Breast epithelium (tissue), 4 donors: ENCODE measurements at regions not wholly inside any gene's neighbourhood (a gene's known extent, or its start where the extent isn't known, plus 50 kb on each side); places are given as distances from the start of the nearest gene placed in this dataset.
"Not testable (repeated sequence)": the region's sequence is repeated elsewhere in the genome, so short reads cannot be mapped to it uniquely, and the experiment has no call there.

Source experiments
- DNase-seq, 2 donors: peaks; one replicate each; pipeline ENCODE4 v3.0.0-alpha.2; 2019; ENCODE audit warnings: low spot score in 2 of 2
- H3K27ac ChIP-seq, 2 donors: fragments of 200-600 bp; sonication (generic) in 1 of 2; one replicate each; pipeline ENCODE4 v1.5.1; 2016 to 2019; ENCODE audit warnings: mild to moderate bottlenecking in 1 of 2
- H3K27me3 ChIP-seq, 2 donors: fragments of 200-600 bp; sonication (generic) in 1 of 2; one replicate each; pipeline versions ENCODE4 v1.5.1 to v1.6.0; 2017 to 2019; ENCODE audit warnings: control low read depth in 1 of 2, mild to moderate bottlenecking in 1 of 2
- H3K36me3 ChIP-seq: fragments of 200-600 bp; one replicate; pipeline ENCODE4 v1.5.1; 2019
- H3K4me1 ChIP-seq, 2 donors: fragments of 200-600 bp; sonication (generic); one replicate each; pipeline ENCODE4 v1.5.1; 2016 to 2019; ENCODE audit warnings: control low read depth in 1 of 2
- H3K4me3 ChIP-seq, 3 donors: fragments of 200-600 bp; sonication (generic); 1 replicate in 2 of 3; 2 replicates in 1 of 3; pipeline ENCODE4 v1.5.1; 2016 to 2019; ENCODE audit warnings: mild to moderate bottlenecking in 3 of 3, moderate library complexity in 2 of 3
- H3K9me3 ChIP-seq, 2 donors: fragments of 200-600 bp; sonication (generic) in 1 of 2; one replicate each; pipeline ENCODE4 v1.5.1; 2016 to 2019; ENCODE audit warnings: control low read depth in 1 of 2
- POLR2A ChIP-seq: fragments of 450-650 bp; IDR thresholded peaks from one replicate; pipeline ENCODE4 v1.6.1; 2016; ENCODE audit warnings: antibody characterized with exemption, mild to moderate bottlenecking, moderate library complexity
- POLR2AphosphoS5 ChIP-seq, 3 donors: sonication (generic); formaldehyde crosslinking; IDR thresholded peaks; one replicate each; pipeline ENCODE4 v1.6.1; 2017; ENCODE audit warnings: antibody characterized with exemption in 3 of 3
- intact Hi-C: fragments of 100-400 bp; cut with DNase I; formaldehyde crosslinking; loops from one replicate; pipeline ENCODE4 v1.15.1; 2023; ENCODE audit warnings: low total_unique reads
- TF ChIP-seq, protein P1 (sequence below), 3 donors: fragments of 450-650 bp; IDR thresholded peaks; one replicate each; pipeline ENCODE4 v1.5.1; 2016 to 2017; ENCODE audit warnings: antibody characterized with exemption in 3 of 3, mild to moderate bottlenecking in 3 of 3, moderate library complexity in 3 of 3

DNA sequence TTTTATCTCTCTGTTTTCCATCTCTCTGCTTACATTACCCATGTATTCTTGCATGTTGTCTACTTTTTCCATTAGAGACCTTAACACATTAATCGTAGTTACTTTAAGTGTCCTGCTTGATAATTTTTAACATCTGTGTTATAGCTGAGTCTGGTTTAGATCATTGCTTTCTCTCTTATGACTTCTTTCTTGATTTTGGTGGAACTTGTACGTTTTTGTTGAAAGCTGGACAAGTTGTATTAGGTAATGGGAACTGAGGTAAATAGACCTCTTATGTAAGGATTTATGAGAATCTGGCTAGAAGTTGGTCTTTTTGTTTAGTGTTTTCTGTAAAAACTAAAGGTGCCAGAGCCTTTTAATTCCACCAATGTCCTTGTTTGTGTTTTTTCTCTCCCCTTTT, 100.8 kb upstream of the LYZL2 start:
- intact Hi-C loops = no loop called here
- no peak for DNase-seq

DNA sequence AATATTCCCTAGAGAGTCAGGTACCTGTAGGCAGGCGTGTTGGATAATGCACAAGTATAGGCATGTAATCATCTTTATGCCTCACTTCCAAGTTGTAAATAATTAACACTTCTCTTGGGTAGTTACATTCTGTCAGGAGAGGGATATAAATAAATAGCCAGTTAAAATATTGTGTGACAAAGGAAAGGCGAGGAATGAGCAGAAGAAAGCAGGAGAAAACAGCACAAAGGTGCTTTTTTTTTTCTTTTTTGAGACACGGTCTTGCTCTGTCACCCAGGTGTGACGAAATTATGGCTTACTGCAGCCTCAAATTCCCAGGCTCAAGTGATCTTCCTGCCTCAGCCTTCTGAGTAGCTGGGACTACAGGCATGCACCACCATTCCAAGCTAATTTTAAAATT, 99.2 kb upstream of the LYZL2 start:
- Histone ChIP-seq H3K4me1 (no peaks in the 10 kb centered on the region), H3K27me3 (no peaks in the 10 kb centered on the region), H3K36me3 (no peaks in the 10 kb centered on the region), H3K9me3 (no peaks in the 10 kb centered on the region), H3K4me3 (no peak overlapping the region), H3K27ac (no peak overlapping the region)
- DNase-seq = no peak
- TF ChIP-seq POLR2AphosphoS5 (IDR thresholded peaks at IDR 0.05) (no peak), POLR2A (no peak)
- TF ChIP-seq, protein P1, sequence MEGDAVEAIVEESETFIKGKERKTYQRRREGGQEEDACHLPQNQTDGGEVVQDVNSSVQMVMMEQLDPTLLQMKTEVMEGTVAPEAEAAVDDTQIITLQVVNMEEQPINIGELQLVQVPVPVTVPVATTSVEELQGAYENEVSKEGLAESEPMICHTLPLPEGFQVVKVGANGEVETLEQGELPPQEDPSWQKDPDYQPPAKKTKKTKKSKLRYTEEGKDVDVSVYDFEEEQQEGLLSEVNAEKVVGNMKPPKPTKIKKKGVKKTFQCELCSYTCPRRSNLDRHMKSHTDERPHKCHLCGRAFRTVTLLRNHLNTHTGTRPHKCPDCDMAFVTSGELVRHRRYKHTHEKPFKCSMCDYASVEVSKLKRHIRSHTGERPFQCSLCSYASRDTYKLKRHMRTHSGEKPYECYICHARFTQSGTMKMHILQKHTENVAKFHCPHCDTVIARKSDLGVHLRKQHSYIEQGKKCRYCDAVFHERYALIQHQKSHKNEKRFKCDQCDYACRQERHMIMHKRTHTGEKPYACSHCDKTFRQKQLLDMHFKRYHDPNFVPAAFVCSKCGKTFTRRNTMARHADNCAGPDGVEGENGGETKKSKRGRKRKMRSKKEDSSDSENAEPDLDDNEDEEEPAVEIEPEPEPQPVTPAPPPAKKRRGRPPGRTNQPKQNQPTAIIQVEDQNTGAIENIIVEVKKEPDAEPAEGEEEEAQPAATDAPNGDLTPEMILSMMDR (IDR thresholded peaks at IDR 0.05) = no peak
- intact Hi-C loops = no loop called here

More for the DNA sequence above, 100.8 kb upstream of the LYZL2 start:
- Histone ChIP-seq H3K4me3 (no peak overlapping the region), H3K27me3 (no peaks in the 10 kb centered on the region), H3K27ac (peak overlapping the region in 1 of 2 donors; percentile 38), H3K4me1 (no peaks in the 10 kb centered on the region), H3K9me3 (no peaks in the 10 kb centered on the region), H3K36me3 (no peaks in the 10 kb centered on the region)
- TF ChIP-seq POLR2AphosphoS5 (IDR thresholded peaks at IDR 0.05) (no peak), POLR2A (no peak)
- TF ChIP-seq, protein P1 (IDR thresholded peaks at IDR 0.05) = no peak

DNA sequence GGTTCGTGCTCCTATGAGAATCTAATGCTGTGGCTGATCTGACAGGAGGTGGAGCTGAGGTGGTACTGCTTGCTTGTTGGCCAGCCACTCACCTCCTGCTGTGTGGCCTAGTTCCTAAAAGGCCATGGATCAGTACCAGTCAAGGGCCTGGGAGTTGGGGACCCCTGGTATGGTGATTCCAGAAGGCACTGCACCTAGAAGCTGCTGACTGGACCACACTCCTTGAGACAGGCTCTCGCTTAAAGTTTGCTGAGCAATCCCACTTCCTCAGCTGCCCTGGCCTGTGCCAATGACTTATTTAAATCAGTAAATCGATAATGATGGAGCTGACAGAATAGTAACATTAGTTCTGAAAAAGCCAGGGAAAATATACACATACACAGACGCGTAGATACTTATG, 98.6 kb upstream of the LYZL2 start:
- intact Hi-C loops = no loop called here
- TF ChIP-seq, protein P1 (IDR thresholded peaks at IDR 0.05) = no peak
- no peak for TF ChIP-seq POLR2A
- no peak for TF ChIP-seq POLR2AphosphoS5 (IDR thresholded peaks at IDR 0.05)
- Histone ChIP-seq H3K9me3 (no peaks in the 10 kb centered on the region), H3K27me3 (no peaks in the 10 kb centered on the region), H3K4me3 (no peak overlapping the region), H3K36me3 (no peaks in the 10 kb centered on the region), H3K4me1 (no peaks in the 10 kb centered on the region), H3K27ac (no peak overlapping the region)
- no peak for DNase-seq

DNA sequence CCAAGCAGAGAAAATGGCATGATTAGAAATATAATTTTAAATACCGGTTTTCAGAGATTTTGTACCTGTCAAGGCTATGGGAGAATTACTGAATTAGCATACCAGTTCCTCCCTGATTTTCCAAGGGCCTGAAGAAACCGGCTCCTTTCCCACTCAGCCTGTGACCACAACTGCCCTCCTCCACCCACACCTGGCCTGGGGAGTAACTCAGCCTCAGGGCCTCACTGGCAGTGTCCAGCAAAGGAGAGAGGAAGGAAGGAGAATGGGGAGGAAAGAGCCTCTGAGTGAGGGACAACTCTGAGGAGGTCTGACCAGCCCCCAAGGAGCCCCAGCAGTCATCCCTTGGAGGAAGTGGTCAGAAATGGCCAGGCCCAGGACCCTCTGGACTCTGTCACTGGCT, 98.0 kb upstream of the LYZL2 start:
- intact Hi-C loops = no loop called here
- no peaks in the 10 kb centered on the region for H3K4me1 ChIP-seq
- DNase-seq = no peak
- TF ChIP-seq POLR2AphosphoS5 (IDR thresholded peaks at IDR 0.05) = no peak
- TF ChIP-seq POLR2A = no peak
- TF ChIP-seq, protein P1 (IDR thresholded peaks at IDR 0.05) = no peak
- no peaks in the 10 kb centered on the region for H3K27me3 ChIP-seq
- no peaks in the 10 kb centered on the region for H3K9me3 ChIP-seq
- no peak overlapping the region for H3K27ac ChIP-seq
- no peaks in the 10 kb centered on the region for H3K36me3 ChIP-seq
- no peak overlapping the region for H3K4me3 ChIP-seq

DNA sequence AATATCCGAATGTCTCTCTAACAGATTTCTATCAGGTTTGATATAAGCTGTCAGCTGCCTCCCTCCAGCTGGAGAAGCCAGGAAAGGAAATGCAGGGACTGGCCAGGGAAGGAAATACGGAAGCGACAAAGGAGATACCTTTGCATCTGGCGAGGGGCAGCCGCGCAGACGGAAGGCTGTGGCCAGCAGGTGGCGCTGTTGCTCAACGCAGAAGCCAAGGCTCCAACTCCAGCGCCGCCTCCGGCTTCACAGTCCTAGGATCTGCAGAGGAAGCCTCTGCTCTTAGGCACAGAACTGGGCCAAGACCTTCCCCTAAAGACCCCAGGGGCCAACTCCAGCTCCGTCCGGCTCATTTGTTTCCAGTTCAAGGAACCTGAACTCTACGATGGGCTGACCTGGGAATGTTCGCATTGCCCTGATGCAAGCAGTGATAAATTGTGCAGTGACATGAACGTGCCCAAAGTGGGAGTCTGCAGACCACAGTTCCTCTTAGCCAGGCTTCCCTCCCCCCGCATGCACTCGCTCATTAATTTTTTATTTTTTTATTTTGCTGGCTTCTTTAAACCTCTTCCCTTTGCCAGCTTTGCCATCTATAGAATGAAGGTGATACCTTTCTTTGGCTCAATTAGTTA, 97.3 kb upstream of the LYZL2 start:
- H3K36me3 ChIP-seq, H3K9me3 ChIP-seq, H3K27me3 ChIP-seq, intact Hi-C loops, H3K4me3 ChIP-seq, H3K4me1 ChIP-seq, H3K27ac ChIP-seq: not testable (repeated sequence)
- TF ChIP-seq, protein P1 (IDR thresholded peaks at IDR 0.05) = peak in 2 of 3 donors; percentile 13 to 26
- peak; percentile 56 to 89 for DNase-seq
